ENCODE measurements at regions not wholly inside any gene's neighbourhood (a gene's known extent, or its start where the extent isn't known, plus 50 kb on each side); places are given as distances from the start of the nearest gene placed in this dataset.

DNA sequence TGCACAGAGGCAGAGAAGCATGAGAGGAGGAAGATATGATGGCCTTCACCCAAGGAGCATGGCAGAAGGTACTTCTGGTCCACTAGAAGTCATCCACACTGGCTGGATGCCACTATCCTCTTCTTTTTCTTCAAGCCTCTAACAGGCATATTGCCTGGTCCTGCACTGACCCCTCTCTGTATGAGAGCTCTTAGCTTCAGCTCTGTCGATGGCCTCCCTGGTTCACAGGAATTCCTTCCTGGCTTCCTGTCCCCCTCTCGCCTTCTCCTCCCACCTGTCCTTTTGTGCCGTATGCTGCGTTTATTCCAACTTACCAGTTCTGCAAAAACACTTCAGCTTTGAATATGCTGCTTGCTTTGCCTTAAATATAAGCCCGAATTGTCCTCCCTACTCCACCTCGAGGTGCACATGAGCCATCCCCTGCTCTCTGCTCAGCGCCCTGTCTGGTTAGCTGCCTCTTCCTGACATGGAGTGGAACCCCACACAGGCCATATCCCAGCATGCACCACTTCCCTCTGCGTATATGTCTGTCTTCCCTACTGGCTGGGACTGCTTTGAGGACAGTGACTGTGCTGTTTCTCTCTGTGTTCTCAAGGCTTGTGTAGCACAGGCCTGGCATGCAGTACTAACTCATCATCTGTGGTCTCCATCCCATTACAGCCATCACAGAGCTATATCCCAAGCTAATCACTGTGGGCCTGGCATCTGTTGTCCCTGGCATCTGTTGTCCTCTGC, 474.9 kb downstream of the EIPR1 start:
- H3K9me3 ChIP-seq: no peaks in the 10 kb centered on the region
- H3K9me3 Mint-ChIP-seq (ENCODE audit: unreplicated experiment): no peaks in the 10 kb centered on the region
- DNase-seq: no peak
- H3K4me3 Mint-ChIP-seq (ENCODE audit: unreplicated experiment): no peak overlapping the region
- ChIA-PET CTCF (no interaction called here), POLR2A (no interaction called here)
- TF ChIP-seq, protein P1, sequence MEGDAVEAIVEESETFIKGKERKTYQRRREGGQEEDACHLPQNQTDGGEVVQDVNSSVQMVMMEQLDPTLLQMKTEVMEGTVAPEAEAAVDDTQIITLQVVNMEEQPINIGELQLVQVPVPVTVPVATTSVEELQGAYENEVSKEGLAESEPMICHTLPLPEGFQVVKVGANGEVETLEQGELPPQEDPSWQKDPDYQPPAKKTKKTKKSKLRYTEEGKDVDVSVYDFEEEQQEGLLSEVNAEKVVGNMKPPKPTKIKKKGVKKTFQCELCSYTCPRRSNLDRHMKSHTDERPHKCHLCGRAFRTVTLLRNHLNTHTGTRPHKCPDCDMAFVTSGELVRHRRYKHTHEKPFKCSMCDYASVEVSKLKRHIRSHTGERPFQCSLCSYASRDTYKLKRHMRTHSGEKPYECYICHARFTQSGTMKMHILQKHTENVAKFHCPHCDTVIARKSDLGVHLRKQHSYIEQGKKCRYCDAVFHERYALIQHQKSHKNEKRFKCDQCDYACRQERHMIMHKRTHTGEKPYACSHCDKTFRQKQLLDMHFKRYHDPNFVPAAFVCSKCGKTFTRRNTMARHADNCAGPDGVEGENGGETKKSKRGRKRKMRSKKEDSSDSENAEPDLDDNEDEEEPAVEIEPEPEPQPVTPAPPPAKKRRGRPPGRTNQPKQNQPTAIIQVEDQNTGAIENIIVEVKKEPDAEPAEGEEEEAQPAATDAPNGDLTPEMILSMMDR (IDR thresholded peaks at IDR 0.05; ENCODE audit: insufficient read depth in 1 of 2, low read depth in 1 of 2, low read length in 1 of 2, severe bottlenecking in 1 of 2, unreplicated experiment in 1 of 2): no peak
- H3K27me3 Mint-ChIP-seq (ENCODE audit: insufficient read depth, unreplicated experiment): peaks cover 13% of the 10 kb centered on the region
- no peaks in the 10 kb centered on the region for H3K36me3 Mint-ChIP-seq (ENCODE audit: insufficient read depth, unreplicated experiment)
- no peak overlapping the region for H3K4me3 ChIP-seq (ENCODE audit: low read depth, low read length)
- no TSS peak for BruUV-seq (replicated peaks)
- H3K4me1 ChIP-seq: no peaks in the 10 kb centered on the region
- no peaks in the 10 kb centered on the region; the same call in 1 of the 2 replicates for H3K27me3 ChIP-seq (replicated peaks; ENCODE audit: control insufficient read depth, insufficient read depth, low read length)
- H3K4me1 Mint-ChIP-seq (ENCODE audit: low read depth, unreplicated experiment): no peaks in the 10 kb centered on the region
- H3K27ac Mint-ChIP-seq (ENCODE audit: unreplicated experiment): no peak overlapping the region
- intact Hi-C loops (cut with micrococcal nuclease; ENCODE audit: unreplicated experiment): no loop called here
- no peaks in the 10 kb centered on the region for H3K36me3 ChIP-seq (ENCODE audit: control insufficient read depth, insufficient read depth, low read length)

DNA sequence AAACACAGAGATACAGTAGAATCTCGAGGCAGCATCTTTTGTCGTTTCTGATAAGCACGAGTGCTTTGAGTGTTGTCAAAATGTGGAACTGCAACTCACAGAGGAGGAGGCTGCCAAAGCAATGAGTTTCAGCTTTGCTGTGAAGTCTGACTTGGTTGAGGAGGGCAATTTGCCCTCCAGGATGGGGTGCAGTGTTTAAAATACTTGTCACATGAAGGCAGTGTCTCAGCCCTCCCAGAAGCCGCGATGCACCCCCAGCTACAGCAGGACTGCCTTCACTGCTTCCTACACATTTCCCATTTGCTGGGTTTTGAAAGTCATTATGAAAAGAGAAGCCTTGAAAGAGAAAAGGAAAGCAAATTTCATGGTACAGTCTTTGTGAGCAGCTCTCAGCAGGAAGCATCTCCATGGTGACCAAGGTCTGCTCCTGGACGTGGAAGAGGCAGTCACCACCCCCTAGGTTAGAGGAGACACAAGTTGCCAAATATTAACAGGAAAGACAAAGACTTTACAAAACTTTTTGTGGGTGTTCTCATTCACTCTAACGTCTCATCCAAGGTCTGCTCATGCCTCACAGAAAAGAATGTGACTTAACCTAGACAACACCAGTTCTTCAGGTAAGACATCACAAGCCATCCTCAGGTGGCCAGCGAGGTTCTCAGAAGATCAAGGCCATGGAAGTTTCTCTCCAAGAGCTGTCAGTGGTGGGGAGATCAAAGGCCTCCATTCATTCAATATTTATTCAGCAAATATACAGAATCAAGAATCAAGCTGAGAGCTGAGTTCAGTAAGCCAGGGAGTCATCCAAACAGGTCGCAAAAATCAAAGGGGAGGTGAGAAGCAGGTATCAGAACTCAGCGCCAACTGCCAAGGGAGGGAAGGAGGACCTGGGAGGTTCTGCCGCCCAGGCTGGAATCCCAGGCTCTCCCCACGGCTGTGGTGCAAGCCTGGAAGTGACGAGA, 476.0 kb downstream of the EIPR1 start:
- no peaks in the 10 kb centered on the region for H3K4me1 ChIP-seq
- no peaks in the 10 kb centered on the region for H3K36me3 ChIP-seq (ENCODE audit: control insufficient read depth, insufficient read depth, low read length)
- intact Hi-C loops (cut with micrococcal nuclease; ENCODE audit: unreplicated experiment): no loop called here
- TF ChIP-seq, protein P1 (IDR thresholded peaks at IDR 0.05; ENCODE audit: insufficient read depth in 1 of 2, low read depth in 1 of 2, low read length in 1 of 2, severe bottlenecking in 1 of 2, unreplicated experiment in 1 of 2): no peak
- POLR2A ChIA-PET: no interaction called here
- Mint-ChIP-seq H3K4me1 (ENCODE audit: low read depth, unreplicated experiment) (no peaks in the 10 kb centered on the region), H3K4me3 (ENCODE audit: unreplicated experiment) (no peak overlapping the region), H3K27me3 (ENCODE audit: insufficient read depth, unreplicated experiment) (peaks cover 15% of the 10 kb centered on the region), H3K9me3 (ENCODE audit: unreplicated experiment) (no peaks in the 10 kb centered on the region), H3K36me3 (ENCODE audit: insufficient read depth, unreplicated experiment) (no peaks in the 10 kb centered on the region), H3K27ac (ENCODE audit: unreplicated experiment) (no peak overlapping the region)
- no peaks in the 10 kb centered on the region for H3K9me3 ChIP-seq
- BruUV-seq (replicated peaks): no TSS peak
- H3K27me3 ChIP-seq (replicated peaks; ENCODE audit: control insufficient read depth, insufficient read depth, low read length): no peaks in the 10 kb centered on the region; the same call in 1 of the 2 replicates
- DNase-seq: no peak
- CTCF ChIA-PET: no interaction called here
- H3K4me3 ChIP-seq (ENCODE audit: low read depth, low read length): no peak overlapping the region

DNA sequence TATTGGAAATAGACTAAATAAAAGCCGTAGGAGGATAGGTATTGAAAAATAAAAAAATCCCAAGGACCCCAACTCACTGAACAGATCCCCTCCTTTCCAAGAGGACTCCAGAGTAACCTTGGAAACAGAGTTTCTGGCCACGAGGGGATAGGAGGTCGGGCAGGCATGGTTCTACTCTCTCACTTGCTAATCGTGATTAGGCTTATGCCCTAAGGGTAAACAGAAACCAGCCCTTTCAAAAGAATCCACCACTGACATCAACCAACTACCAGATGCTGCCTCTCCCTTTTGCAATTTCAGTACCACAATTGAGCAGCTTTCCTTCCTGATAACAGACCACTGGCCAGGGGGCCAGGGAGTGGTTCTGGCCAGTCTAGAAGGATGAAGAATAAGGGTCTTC, 477.8 kb downstream of the EIPR1 start:
- intact Hi-C loops (cut with micrococcal nuclease; ENCODE audit: unreplicated experiment): no loop called here
- DNase-seq: no peak
- no peak overlapping the region for H3K4me3 ChIP-seq (ENCODE audit: low read depth, low read length)
- TF ChIP-seq, protein P1 (IDR thresholded peaks at IDR 0.05; ENCODE audit: insufficient read depth in 1 of 2, low read depth in 1 of 2, low read length in 1 of 2, severe bottlenecking in 1 of 2, unreplicated experiment in 1 of 2): no peak
- H3K27me3 Mint-ChIP-seq (ENCODE audit: insufficient read depth, unreplicated experiment): peaks cover 29% of the 10 kb centered on the region
- H3K9me3 Mint-ChIP-seq (ENCODE audit: unreplicated experiment): no peaks in the 10 kb centered on the region
- no TSS peak for BruUV-seq (replicated peaks)
- H3K36me3 ChIP-seq (ENCODE audit: control insufficient read depth, insufficient read depth, low read length): no peaks in the 10 kb centered on the region
- no peaks in the 10 kb centered on the region for H3K4me1 Mint-ChIP-seq (ENCODE audit: low read depth, unreplicated experiment)
- H3K4me1 ChIP-seq: no peaks in the 10 kb centered on the region
- H3K27ac Mint-ChIP-seq (ENCODE audit: unreplicated experiment): no peak overlapping the region
- POLR2A ChIA-PET: no interaction called here
- H3K4me3 Mint-ChIP-seq (ENCODE audit: unreplicated experiment): no peak overlapping the region
- CTCF ChIA-PET: no interaction called here
- no peaks in the 10 kb centered on the region for H3K36me3 Mint-ChIP-seq (ENCODE audit: insufficient read depth, unreplicated experiment)
- H3K27me3 ChIP-seq (replicated peaks; ENCODE audit: control insufficient read depth, insufficient read depth, low read length): no peaks in the 10 kb centered on the region; the same call in 1 of the 2 replicates
- H3K9me3 ChIP-seq: no peaks in the 10 kb centered on the region

All from Caco-2 (cell line).